Natural killer cell (primary cell): ENCODE measurements at regions not wholly inside any gene's neighbourhood (a gene's known extent, or its start where the extent isn't known, plus 50 kb on each side); places are given as distances from the start of the nearest gene placed in this dataset.

ENCODE experiments used
- ATAC-seq, 3 donors: fragments of 150-1000 bp in 2 of 3; fragments of 200-7000 bp in 1 of 3; cut with Tn5 transposase; 1 replicate in 1 of 3; 2 replicates in 2 of 3; pipeline ENCODE4 v1.10.0; 2021; ENCODE audit warnings: mild to moderate bottlenecking in 2 of 3, moderate library complexity in 2 of 3
- DNase-seq, 2 donors: peaks; one replicate each; pipeline versions ENCODE4 v3.0.0 to v3.0.0-alpha.2; 2013 to 2021; ENCODE audit warnings: mixed read lengths in 1 of 2
- H3K27ac ChIP-seq: one replicate; pipeline ENCODE4 v1.5.1; 2013; ENCODE audit warnings: mild to moderate bottlenecking, low read length
- H3K27me3 ChIP-seq: one replicate; pipeline ENCODE4 v1.6.1; 2013; ENCODE audit warnings: low read length; ENCODE audit not compliant: control insufficient read depth, insufficient read depth
- H3K36me3 ChIP-seq: one replicate; pipeline ENCODE4 v1.6.1; 2013; ENCODE audit warnings: low read length; ENCODE audit not compliant: control insufficient read depth, insufficient read depth
- H3K4me1 ChIP-seq: one replicate; pipeline ENCODE4 v1.6.1; 2013; ENCODE audit warnings: low read length; ENCODE audit not compliant: control insufficient read depth, insufficient read depth
- H3K4me3 ChIP-seq: one replicate; pipeline ENCODE4 v1.5.1; 2013; ENCODE audit warnings: low read length
- H3K9me3 ChIP-seq: one replicate; pipeline ENCODE4 v1.6.1; 2013; ENCODE audit warnings: low read length; ENCODE audit not compliant: control insufficient read depth, insufficient read depth
- H3K27ac Mint-ChIP-seq, 2 donors: one replicate each; pipeline ENCODE4 v1.8.0; 2022; ENCODE audit warnings: mild to moderate bottlenecking in 2 of 2, mixed read lengths in 2 of 2, moderate library complexity in 1 of 2
- H3K27me3 Mint-ChIP-seq, 2 donors: one replicate each; pipeline ENCODE4 v1.8.0; 2022; ENCODE audit warnings: low read depth in 2 of 2, mixed read lengths in 2 of 2
- H3K36me3 Mint-ChIP-seq: one replicate; pipeline ENCODE4 v1.8.0; 2022; ENCODE audit warnings: mixed read lengths
- H3K4me1 Mint-ChIP-seq, 2 donors: one replicate each; pipeline ENCODE4 v1.8.0; 2022; ENCODE audit warnings: mixed read lengths in 2 of 2
- H3K4me3 Mint-ChIP-seq: one replicate; pipeline ENCODE4 v1.8.0; 2022; ENCODE audit warnings: mild to moderate bottlenecking, moderate library complexity, mixed read lengths
- H3K9me3 Mint-ChIP-seq, 2 donors: one replicate each; pipeline ENCODE4 v1.8.0; 2022; ENCODE audit warnings: mixed read lengths in 2 of 2
- WGBS: methylation state at CpG from one replicate; pipeline ENCODE4 v1.1.7; 2013; ENCODE audit warnings: missing lambda C conversion rate; ENCODE audit not compliant: insufficient coverage; 5-methylcytosine and 5-hydroxymethylcytosine counted together
- intact Hi-C: fragments of 100-400 bp; cut with micrococcal nuclease; formaldehyde crosslinking; loops from one replicate; pipeline ENCODE4 v1.14.2; 2022
- TF ChIP-seq, protein P1 (sequence below): fragments of 200-600 bp; IDR thresholded peaks from one replicate; pipeline ENCODE4 v1.8.0; 2022; ENCODE audit warnings: antibody characterized with exemption

DNA sequence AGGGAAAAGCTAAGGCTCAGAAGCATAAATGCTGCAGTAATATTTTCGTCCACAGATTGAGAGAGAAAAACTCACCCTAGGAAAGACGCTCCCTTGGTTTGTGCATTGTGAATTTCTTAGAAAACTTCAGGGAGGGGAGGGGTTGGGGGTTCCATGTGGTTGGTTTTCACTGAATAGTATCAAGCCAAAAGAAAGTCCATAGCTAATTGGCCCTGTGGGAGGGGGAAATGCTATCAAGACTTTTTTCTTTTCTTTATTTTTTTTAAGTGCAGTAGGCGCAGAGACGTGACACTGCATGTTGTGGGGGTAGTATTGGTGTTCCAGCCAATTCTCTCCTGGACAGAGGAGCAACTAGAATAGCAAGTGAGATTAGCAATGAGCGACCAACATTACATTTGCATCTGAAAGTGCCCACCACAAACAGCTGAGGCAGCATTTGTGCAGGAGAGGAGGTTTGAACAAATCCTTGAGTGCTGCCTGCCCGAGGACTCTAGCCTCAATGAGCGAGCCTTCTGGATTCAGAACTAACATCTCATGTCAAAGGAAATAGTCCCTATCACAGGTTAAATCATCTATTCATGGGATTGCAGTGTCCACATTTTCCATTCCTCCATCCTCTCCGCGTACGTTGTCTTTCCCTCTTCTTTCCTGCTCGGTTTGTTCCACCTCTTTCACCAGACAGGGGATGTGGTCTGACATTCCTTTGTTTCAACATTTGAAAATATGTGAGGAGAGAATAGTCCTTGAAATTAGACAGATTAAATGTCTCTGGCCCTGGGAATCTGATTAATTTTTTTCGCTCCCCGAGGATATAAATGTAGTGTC, 118.0 kb upstream of the MARK1 start:
- Mint-ChIP-seq H3K4me3 (no peak overlapping the region), H3K27me3 (peaks cover 0 to 7% of the 10 kb centered on the region in 2 donors), H3K9me3 (no peaks in the 10 kb centered on the region), H3K36me3 (no peaks in the 10 kb centered on the region), H3K4me1 (no peaks in the 10 kb centered on the region), H3K27ac (no peak overlapping the region)
- TF ChIP-seq, protein P1, sequence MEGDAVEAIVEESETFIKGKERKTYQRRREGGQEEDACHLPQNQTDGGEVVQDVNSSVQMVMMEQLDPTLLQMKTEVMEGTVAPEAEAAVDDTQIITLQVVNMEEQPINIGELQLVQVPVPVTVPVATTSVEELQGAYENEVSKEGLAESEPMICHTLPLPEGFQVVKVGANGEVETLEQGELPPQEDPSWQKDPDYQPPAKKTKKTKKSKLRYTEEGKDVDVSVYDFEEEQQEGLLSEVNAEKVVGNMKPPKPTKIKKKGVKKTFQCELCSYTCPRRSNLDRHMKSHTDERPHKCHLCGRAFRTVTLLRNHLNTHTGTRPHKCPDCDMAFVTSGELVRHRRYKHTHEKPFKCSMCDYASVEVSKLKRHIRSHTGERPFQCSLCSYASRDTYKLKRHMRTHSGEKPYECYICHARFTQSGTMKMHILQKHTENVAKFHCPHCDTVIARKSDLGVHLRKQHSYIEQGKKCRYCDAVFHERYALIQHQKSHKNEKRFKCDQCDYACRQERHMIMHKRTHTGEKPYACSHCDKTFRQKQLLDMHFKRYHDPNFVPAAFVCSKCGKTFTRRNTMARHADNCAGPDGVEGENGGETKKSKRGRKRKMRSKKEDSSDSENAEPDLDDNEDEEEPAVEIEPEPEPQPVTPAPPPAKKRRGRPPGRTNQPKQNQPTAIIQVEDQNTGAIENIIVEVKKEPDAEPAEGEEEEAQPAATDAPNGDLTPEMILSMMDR = no peak
- Histone ChIP-seq H3K27me3 (no peaks in the 10 kb centered on the region), H3K36me3 (no peaks in the 10 kb centered on the region), H3K4me1 (no peaks in the 10 kb centered on the region), H3K9me3 (no peaks in the 10 kb centered on the region), H3K27ac (no peak overlapping the region), H3K4me3 (no peak overlapping the region)
- 68% methylated on average over 11 of the region's 13 CpGs for WGBS
- DNase-seq (no peak), ATAC-seq (no peak)
- intact Hi-C loops = no loop called here

DNA sequence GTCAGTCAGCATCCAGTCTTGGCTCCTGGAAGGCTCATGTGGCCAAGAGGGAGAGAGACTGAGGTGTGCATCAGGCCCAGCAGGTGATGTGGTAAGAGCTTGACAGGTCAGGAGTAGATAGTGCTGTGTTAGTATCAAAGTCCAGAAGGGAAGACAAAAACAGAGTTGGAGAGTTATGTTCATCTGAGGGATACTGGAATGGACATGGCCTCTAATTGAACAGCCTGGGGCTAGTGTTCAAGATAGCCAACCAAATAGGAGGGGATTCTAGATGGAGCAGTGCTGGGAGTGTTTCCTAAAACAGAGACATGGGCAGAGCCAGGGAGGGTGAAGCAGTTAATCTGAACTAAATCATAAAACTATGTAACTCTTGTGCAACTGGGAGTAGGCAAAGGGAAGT, 120.7 kb upstream of the MARK1 start:
- Histone ChIP-seq H3K4me3 (no peak overlapping the region), H3K9me3 (no peaks in the 10 kb centered on the region), H3K27ac (no peak overlapping the region), H3K36me3 (no peaks in the 10 kb centered on the region), H3K27me3 (no peaks in the 10 kb centered on the region), H3K4me1 (no peaks in the 10 kb centered on the region)
- Mint-ChIP-seq H3K27ac (no peak overlapping the region), H3K9me3 (peaks cover 2 to 3% of the 10 kb centered on the region in 2 donors), H3K36me3 (no peaks in the 10 kb centered on the region), H3K4me1 (no peaks in the 10 kb centered on the region), H3K4me3 (no peak overlapping the region), H3K27me3 (peaks cover 2 to 31% of the 10 kb centered on the region in 2 donors)
- TF ChIP-seq, protein P1 = no peak
- ATAC-seq = no peak
- intact Hi-C loops = no loop called here
- no peak for DNase-seq

DNA sequence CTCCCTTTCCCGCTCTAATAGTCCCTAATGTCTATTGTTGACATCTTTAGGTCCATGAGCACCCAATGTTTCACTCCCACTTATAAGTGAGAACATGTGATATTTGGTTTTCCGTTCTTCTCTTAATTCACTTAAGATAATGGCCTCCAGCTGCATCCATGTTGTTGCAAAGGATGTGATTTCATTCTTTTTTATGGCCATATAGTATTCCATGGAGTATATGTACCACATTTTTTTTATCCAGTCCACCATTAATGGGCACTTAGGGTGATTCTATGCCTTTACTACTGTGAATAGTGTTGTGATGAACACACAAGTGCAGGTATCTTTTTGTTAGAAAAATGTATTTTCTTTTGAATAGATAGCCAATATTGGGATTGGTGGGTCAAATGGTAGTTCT, 126.0 kb upstream of the RAB3GAP2 start:
- no CpG with 5 or more reads among the region's 2 CpGs for WGBS
- TF ChIP-seq, protein P1 = no peak
- H3K36me3 Mint-ChIP-seq = no peaks in the 10 kb centered on the region
- Histone ChIP-seq H3K4me1 (no peaks in the 10 kb centered on the region), H3K36me3 (no peaks in the 10 kb centered on the region), H3K27me3 (no peaks in the 10 kb centered on the region), H3K27ac (no peak overlapping the region), H3K9me3 (no peaks in the 10 kb centered on the region), H3K4me3 (no peak overlapping the region)
- peaks cover 4 to 13% of the 10 kb centered on the region in 2 donors for H3K27me3 Mint-ChIP-seq
- H3K9me3 Mint-ChIP-seq = peaks cover 1 to 5% of the 10 kb centered on the region in 2 donors
- H3K27ac Mint-ChIP-seq = no peak overlapping the region
- ATAC-seq = no peak
- no peak for DNase-seq
- no peak overlapping the region for H3K4me3 Mint-ChIP-seq
- intact Hi-C loops = no loop called here
- no peaks in the 10 kb centered on the region for H3K4me1 Mint-ChIP-seq

DNA sequence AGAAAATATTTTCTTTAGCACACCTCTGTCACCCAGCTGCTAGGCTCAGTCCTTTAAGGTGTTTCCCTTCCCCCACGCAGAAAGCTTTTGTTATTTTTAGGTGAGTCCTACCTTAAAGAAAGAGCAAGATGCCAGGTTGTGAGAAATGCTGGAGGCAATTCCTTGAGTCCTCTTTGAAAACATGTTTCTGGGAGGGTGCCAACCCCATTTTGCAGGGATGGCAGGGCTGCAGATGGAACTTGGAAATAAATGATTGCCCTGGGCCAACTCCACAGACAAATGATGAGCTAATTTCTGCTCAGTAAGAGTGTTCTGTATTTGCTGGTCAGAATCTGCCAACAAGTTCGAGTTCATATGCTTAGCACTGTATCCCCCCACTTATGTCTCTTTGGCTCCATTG, 119.2 kb upstream of the RAB3GAP2 start:
- WGBS = 63% methylated on average over 2 of the region's 2 CpGs

More for the DNA sequence above, 119.2 kb upstream of the RAB3GAP2 start:
- intact Hi-C loops = no loop called here
- H3K9me3 ChIP-seq = no peaks in the 10 kb centered on the region
- H3K27me3 ChIP-seq = no peaks in the 10 kb centered on the region
- no peaks in the 10 kb centered on the region for H3K36me3 ChIP-seq
- DNase-seq (no peak), ATAC-seq (no peak)
- TF ChIP-seq, protein P1 = no peak
- Mint-ChIP-seq H3K27ac (no peak overlapping the region), H3K27me3 (peaks cover 6 to 7% of the 10 kb centered on the region in 2 donors), H3K4me1 (no peaks in the 10 kb centered on the region), H3K36me3 (no peaks in the 10 kb centered on the region), H3K9me3 (peaks cover 0 to 2% of the 10 kb centered on the region in 2 donors), H3K4me3 (no peak overlapping the region)
- no peaks in the 10 kb centered on the region for H3K4me1 ChIP-seq
- H3K4me3 ChIP-seq = no peak overlapping the region
- no peak overlapping the region for H3K27ac ChIP-seq
